Astrocyte (in vitro differentiated cells and primary cell): ENCODE measurements at regions not wholly inside any gene's neighbourhood (a gene's known extent, or its start where the extent isn't known, plus 50 kb on each side); places are given as distances from the start of the nearest gene placed in this dataset.
"Not testable (repeated sequence)": the region's sequence is repeated elsewhere in the genome, so short reads cannot be mapped to it uniquely, and the experiment has no call there.

Source experiments
- DNase-seq: peaks from one replicate; pipeline ENCODE4 v3.0.0-alpha.2; 2010; ENCODE audit warnings: low read depth
- FAIRE-seq: peaks from 2 replicates; lab custom pipeline; 2011; peaks lifted over from hg19 to GRCh38; lab: Jason Lieb, UNC
- H2AFZ ChIP-seq: 2 replicates; pipeline ENCODE4 v1.6.0; 2012; ENCODE audit warnings: low read depth, low read length, inconsistent platforms
- H3K27ac ChIP-seq: 2 replicates; pipeline ENCODE4 v1.5.1; 2011; ENCODE audit warnings: low read depth, low read length, inconsistent platforms
- H3K27me3 ChIP-seq: 2 replicates; pipeline ENCODE4 v1.6.0; 2011; ENCODE audit warnings: low read length, inconsistent platforms; ENCODE audit not compliant: insufficient read depth
- H3K36me3 ChIP-seq: 2 replicates; pipeline ENCODE4 v1.5.1; 2011; ENCODE audit warnings: low read length, inconsistent platforms; ENCODE audit not compliant: insufficient read depth
- H3K4me1 ChIP-seq: 2 replicates; pipeline ENCODE4 v1.5.1; 2011; ENCODE audit warnings: low read length, inconsistent platforms; ENCODE audit not compliant: insufficient read depth
- H3K4me2 ChIP-seq: 2 replicates; pipeline ENCODE4 v1.6.0; 2012; ENCODE audit warnings: low read length, inconsistent platforms
- H3K4me3 ChIP-seq: 2 replicates; pipeline ENCODE4 v1.5.1; 2011; ENCODE audit warnings: low read depth, mild to moderate bottlenecking, low read length, inconsistent platforms; ENCODE audit not compliant: insufficient read depth
- H3K79me2 ChIP-seq: 2 replicates; pipeline ENCODE4 v1.6.0; 2012; ENCODE audit warnings: mild to moderate bottlenecking, low read length, inconsistent platforms; ENCODE audit not compliant: insufficient read depth
- H3K9ac ChIP-seq: 2 replicates; pipeline ENCODE4 v1.6.0; 2012; ENCODE audit warnings: mild to moderate bottlenecking, low read length, inconsistent platforms
- H3K9me3 ChIP-seq: 2 replicates; pipeline ENCODE4 v1.5.1; 2012; ENCODE audit warnings: low read depth, mild to moderate bottlenecking, low read length, inconsistent platforms; ENCODE audit not compliant: insufficient read depth
- H4K20me1 ChIP-seq: 2 replicates; pipeline ENCODE4 v1.6.0; 2012; ENCODE audit warnings: low read length, inconsistent platforms; ENCODE audit not compliant: insufficient read depth
- H3K27ac Mint-ChIP-seq: one replicate; pipeline ENCODE4 v1.8.0; 2021; ENCODE audit warnings: mild to moderate bottlenecking, mixed read lengths; ENCODE audit not compliant: unreplicated experiment
- H3K27me3 Mint-ChIP-seq: one replicate; pipeline ENCODE4 v1.8.0; 2021; ENCODE audit warnings: low read depth, mixed read lengths; ENCODE audit not compliant: unreplicated experiment
- H3K36me3 Mint-ChIP-seq: one replicate; pipeline ENCODE4 v1.8.0; 2021; ENCODE audit warnings: low read depth, mixed read lengths; ENCODE audit not compliant: unreplicated experiment
- H3K4me1 Mint-ChIP-seq: one replicate; pipeline ENCODE4 v1.8.0; 2021; ENCODE audit warnings: low read depth, mixed read lengths; ENCODE audit not compliant: unreplicated experiment
- H3K4me3 Mint-ChIP-seq: one replicate; pipeline ENCODE4 v1.8.0; 2021; ENCODE audit warnings: mild to moderate bottlenecking, moderate library complexity, mixed read lengths; ENCODE audit not compliant: unreplicated experiment
- H3K9me3 Mint-ChIP-seq: one replicate; pipeline ENCODE4 v1.8.0; 2021; ENCODE audit warnings: mild to moderate bottlenecking, mixed read lengths; ENCODE audit not compliant: unreplicated experiment
- EZH2 ChIP-seq: IDR thresholded peaks from 2 replicates; pipeline ENCODE4 v1.6.1; 2012; ENCODE audit warnings: mild to moderate bottlenecking, low read length, inconsistent platforms; ENCODE audit not compliant: insufficient read depth
- TF ChIP-seq, protein P1 (sequence below): IDR thresholded peaks from 2 replicates; pipeline ENCODE4 v1.5.1; 2011; ENCODE audit warnings: low read depth, mild to moderate bottlenecking, inconsistent platforms, low read length, moderate library complexity; ENCODE audit not compliant: insufficient read depth

DNA sequence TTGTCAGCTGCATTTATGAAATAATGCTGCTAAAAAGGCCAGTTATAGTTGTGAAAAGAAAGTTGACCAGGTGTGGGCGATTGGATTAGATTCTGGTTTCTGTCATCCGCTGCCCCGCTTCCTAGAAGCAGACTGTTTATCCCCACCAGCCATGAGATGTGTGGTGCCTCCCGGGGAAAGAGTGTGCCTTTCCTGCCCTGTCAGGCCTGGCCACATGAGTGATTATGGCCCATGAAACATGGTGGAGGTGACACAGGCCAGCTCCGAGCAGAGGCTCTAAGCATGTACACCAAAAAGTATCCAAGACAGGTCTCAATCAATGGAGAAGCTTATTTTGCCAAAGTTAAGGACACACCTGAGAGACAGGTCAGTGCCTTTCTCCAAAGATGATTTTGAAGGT, 85.4 kb upstream of the ABHD2 start:
- H3K27ac Mint-ChIP-seq, result peak overlapping the region; percentile 80
- H3K27me3 Mint-ChIP-seq, result peaks cover 11% of the 10 kb centered on the region
- H3K27ac ChIP-seq, result no peak overlapping the region
- peak overlapping the region; percentile 27 for H3K9ac ChIP-seq
- no peaks in the 10 kb centered on the region for H3K36me3 Mint-ChIP-seq
- no peaks in the 10 kb centered on the region for H3K79me2 ChIP-seq
- H3K9me3 Mint-ChIP-seq, result no peaks in the 10 kb centered on the region
- DNase-seq, result no peak
- no peak for FAIRE-seq
- peaks cover 12% of the 10 kb centered on the region for H3K4me1 ChIP-seq
- H3K4me1 Mint-ChIP-seq, result peaks cover 16% of the 10 kb centered on the region
- H3K27me3 ChIP-seq, result no peaks in the 10 kb centered on the region
- peak overlapping the region; percentile 51 for H3K4me2 ChIP-seq
- H3K4me3 ChIP-seq, result no peak overlapping the region
- no peak overlapping the region for H3K4me3 Mint-ChIP-seq
- H2AFZ ChIP-seq, result no peak overlapping the region
- no peaks in the 10 kb centered on the region for H3K36me3 ChIP-seq
- H3K9me3 ChIP-seq, result no peaks in the 10 kb centered on the region
- TF ChIP-seq, protein P1, sequence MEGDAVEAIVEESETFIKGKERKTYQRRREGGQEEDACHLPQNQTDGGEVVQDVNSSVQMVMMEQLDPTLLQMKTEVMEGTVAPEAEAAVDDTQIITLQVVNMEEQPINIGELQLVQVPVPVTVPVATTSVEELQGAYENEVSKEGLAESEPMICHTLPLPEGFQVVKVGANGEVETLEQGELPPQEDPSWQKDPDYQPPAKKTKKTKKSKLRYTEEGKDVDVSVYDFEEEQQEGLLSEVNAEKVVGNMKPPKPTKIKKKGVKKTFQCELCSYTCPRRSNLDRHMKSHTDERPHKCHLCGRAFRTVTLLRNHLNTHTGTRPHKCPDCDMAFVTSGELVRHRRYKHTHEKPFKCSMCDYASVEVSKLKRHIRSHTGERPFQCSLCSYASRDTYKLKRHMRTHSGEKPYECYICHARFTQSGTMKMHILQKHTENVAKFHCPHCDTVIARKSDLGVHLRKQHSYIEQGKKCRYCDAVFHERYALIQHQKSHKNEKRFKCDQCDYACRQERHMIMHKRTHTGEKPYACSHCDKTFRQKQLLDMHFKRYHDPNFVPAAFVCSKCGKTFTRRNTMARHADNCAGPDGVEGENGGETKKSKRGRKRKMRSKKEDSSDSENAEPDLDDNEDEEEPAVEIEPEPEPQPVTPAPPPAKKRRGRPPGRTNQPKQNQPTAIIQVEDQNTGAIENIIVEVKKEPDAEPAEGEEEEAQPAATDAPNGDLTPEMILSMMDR, result no peak
- no peak for TF ChIP-seq EZH2
- no peaks in the 10 kb centered on the region for H4K20me1 ChIP-seq

GRCh38 chr15:89003865-89004725, 84.2 kb upstream of the ABHD2 start:
- H3K4me1 Mint-ChIP-seq, result peaks cover 13% of the 10 kb centered on the region
- H3K36me3 ChIP-seq, result no peaks in the 10 kb centered on the region
- peaks cover 11% of the 10 kb centered on the region for H3K27me3 Mint-ChIP-seq
- no peak overlapping the region for H3K4me3 Mint-ChIP-seq
- H3K4me2 ChIP-seq, result no peak overlapping the region
- no peaks in the 10 kb centered on the region for H3K79me2 ChIP-seq
- no peak for FAIRE-seq
- H3K4me1 ChIP-seq, result peaks cover 12% of the 10 kb centered on the region
- H3K27ac ChIP-seq, result no peak overlapping the region
- no peak overlapping the region for H3K9ac ChIP-seq
- no peak for TF ChIP-seq EZH2
- TF ChIP-seq, protein P1, result peak; percentile 18
- H3K9me3 Mint-ChIP-seq, result no peaks in the 10 kb centered on the region
- H3K27ac Mint-ChIP-seq, result no peak overlapping the region
- H4K20me1 ChIP-seq, result no peaks in the 10 kb centered on the region
- H3K27me3 ChIP-seq, result no peaks in the 10 kb centered on the region
- no peaks in the 10 kb centered on the region for H3K9me3 ChIP-seq
- H2AFZ ChIP-seq, result no peak overlapping the region
- no peak overlapping the region for H3K4me3 ChIP-seq
- H3K36me3 Mint-ChIP-seq, result no peaks in the 10 kb centered on the region
- peak; percentile 42 for DNase-seq

- Histone ChIP-seq H3K36me3 (no peaks in the 10 kb centered on the region), H3K9me3 (no peaks in the 10 kb centered on the region), H3K79me2 (no peaks in the 10 kb centered on the region), H2AFZ (no peak overlapping the region), H3K27ac (no peak overlapping the region), H3K4me1 (peaks cover 12% of the 10 kb centered on the region), H4K20me1 (no peaks in the 10 kb centered on the region), H3K4me2 (no peak overlapping the region), H3K27me3 (no peaks in the 10 kb centered on the region), H3K9ac (no peak overlapping the region), H3K4me3 (no peak overlapping the region)
- H3K4me3 Mint-ChIP-seq, result no peak overlapping the region
- H3K4me1 Mint-ChIP-seq, result peaks cover 13% of the 10 kb centered on the region
- TF ChIP-seq, protein P1, result no peak
- no peak for TF ChIP-seq EZH2
- H3K9me3 Mint-ChIP-seq, result no peaks in the 10 kb centered on the region
- DNase-seq (no peak), FAIRE-seq (no peak)
- H3K36me3 Mint-ChIP-seq, result no peaks in the 10 kb centered on the region
- H3K27me3 Mint-ChIP-seq, result peaks cover 9% of the 10 kb centered on the region
- H3K27ac Mint-ChIP-seq, result no peak overlapping the region
Observed at GRCh38 chr15:89004726-89005030, 83.6 kb upstream of the ABHD2 start.

GRCh38 chr15:89007527-89007926, 80.7 kb upstream of the ABHD2 start:
- H3K27me3 ChIP-seq, H3K4me3 ChIP-seq, H3K4me3 Mint-ChIP-seq, H3K27ac Mint-ChIP-seq, H3K36me3 Mint-ChIP-seq, H3K9me3 ChIP-seq, H4K20me1 ChIP-seq, H3K4me2 ChIP-seq, H3K9me3 Mint-ChIP-seq, H3K27me3 Mint-ChIP-seq, H3K36me3 ChIP-seq, H3K27ac ChIP-seq, H3K79me2 ChIP-seq, H2AFZ ChIP-seq, H3K4me1 Mint-ChIP-seq, H3K9ac ChIP-seq, DNase-seq, H3K4me1 ChIP-seq, FAIRE-seq: not testable (repeated sequence)
